Spleen (tissue), 11 donors: ENCODE measurements at regions not wholly inside any gene's neighbourhood (a gene's known extent, or its start where the extent isn't known, plus 50 kb on each side); places are given as distances from the start of the nearest gene placed in this dataset.

Experiments used
- DNase-seq: peaks from one replicate; pipeline ENCODE4 v3.0.0-alpha.2; 2020
- H3K27ac ChIP-seq, 8 donors: fragments of 200-600 bp; sonication (generic) in 7 of 8; 1 replicate in 4 of 8; 2 replicates in 4 of 8; pipeline versions ENCODE4 v1.5.0 to v1.8.0; 2016 to 2021; ENCODE audit warnings: inconsistent platforms in 4 of 8, mild to moderate bottlenecking in 4 of 8, moderate library complexity in 1 of 8
- H3K27me3 ChIP-seq, 7 donors: fragments of 200-600 bp; sonication (generic) in 6 of 7; replicated peaks in 1 of 7; 1 replicate in 4 of 7; 2 replicates in 3 of 7; pipeline versions ENCODE4 v1.5.0 to v1.8.0; 2016 to 2021; ENCODE audit warnings: inconsistent platforms in 3 of 7, mild to moderate bottlenecking in 1 of 7
- H3K36me3 ChIP-seq, 6 donors: fragments of 200-600 bp; sonication (generic) in 5 of 6; 1 replicate in 4 of 6; 2 replicates in 2 of 6; pipeline versions ENCODE4 v1.5.0 to v1.8.0; 2016 to 2021; ENCODE audit warnings: inconsistent platforms in 2 of 6
- H3K4me1 ChIP-seq, 6 donors: fragments of 200-600 bp; sonication (generic) in 5 of 6; 1 replicate in 3 of 6; 2 replicates in 3 of 6; pipeline versions ENCODE4 v1.5.0 to v1.8.0; 2016 to 2021; ENCODE audit warnings: inconsistent platforms in 3 of 6
- H3K4me3 ChIP-seq, 8 donors: fragments of 200-600 bp; sonication (generic) in 7 of 8; 1 replicate in 4 of 8; 2 replicates in 4 of 8; pipeline versions ENCODE4 v1.5.0 to v1.8.0; 2016 to 2021; ENCODE audit warnings: inconsistent platforms in 4 of 8, mild to moderate bottlenecking in 4 of 8, moderate library complexity in 2 of 8
- H3K9me3 ChIP-seq, 8 donors: fragments of 200-600 bp; sonication (generic) in 7 of 8; 1 replicate in 4 of 8; 2 replicates in 4 of 8; pipeline versions ENCODE4 v1.5.0 to v1.8.0; 2016 to 2021; ENCODE audit warnings: inconsistent platforms in 4 of 8
- CTCF ChIP-seq, 11 experiments: fragments of 200-600 bp in 7 of 11; fragments of 450-650 bp in 4 of 11; sonication (generic) in 4 of 11; IDR thresholded peaks in 8 of 11; conservative IDR thresholded peaks in 3 of 11; 1 replicate in 7 of 11; 2 replicates in 4 of 11; pipeline versions ENCODE4 v1.4.0 to v1.8.0; 2016 to 2021; ENCODE audit warnings: antibody characterized with exemption in 11 of 11, inconsistent platforms in 4 of 11, mild to moderate bottlenecking in 1 of 11
- POLR2A ChIP-seq, 3 donors: fragments of 450-650 bp; IDR thresholded peaks; one replicate each; pipeline ENCODE4 v1.5.1; 2017; ENCODE audit warnings: antibody characterized with exemption in 3 of 3, mild to moderate bottlenecking in 1 of 3
- POLR2AphosphoS5 ChIP-seq, 3 donors: sonication (generic); formaldehyde crosslinking; IDR thresholded peaks; one replicate each; pipeline ENCODE4 v1.5.1; 2017; ENCODE audit warnings: antibody characterized with exemption in 3 of 3
- WGBS, 5 donors: extraction: QIAGEN DNeasy Blood & Tissue Kit in 3 of 5; methylation state at CpG; one replicate each; pipeline versions ENCODE4 v1.1.5 to v1.1.7; 2013 to 2018; 5-methylcytosine and 5-hydroxymethylcytosine counted together
- intact Hi-C: fragments of 100-400 bp; cut with DNase I; formaldehyde crosslinking; loops from one replicate; pipeline ENCODE4 v1.15.0; 2023; ENCODE audit warnings: low total_unique reads
- donor health status: healthy with polysubstance abuse.
- donor health status: DM: no; HTN: no; CAD: no; lungs with moderate emphysema.
- donor health status: DM: no; HTN: no; CAD: no.
- donor health status: Bipolar disorder and iron deficiency.
- donor health status: healthy.
- donor health status: DM: no; HTN: no; CAD: no.
- donor health status: DM: yes; HTN: yes; CAD: no.

GRCh38 chr4:110310795-110311194, 112.4 kb upstream of the ELOVL6 start:
- DNase-seq: no peak
- intact Hi-C loops: loop anchor here (10.0 kb wide), 1 partner anchor 204 kb away; no protein-coding TSS in a partner anchor
- Histone ChIP-seq H3K36me3 (no peaks in the 10 kb centered on the region), H3K9me3 (no peaks in the 10 kb centered on the region), H3K4me1 (no peaks in the 10 kb centered on the region), H3K27me3 (peaks cover 0 to 6% (median 0%) of the 10 kb centered on the region in 7 donors), H3K27ac (no peak overlapping the region), H3K4me3 (no peak overlapping the region)
- 24 to 44% (median 32%) methylated on average over 1 of the region's 1 CpG for WGBS, 5 donors
- TF ChIP-seq POLR2A (IDR thresholded peaks at IDR 0.05) (no peak), CTCF (IDR thresholded peaks at IDR 0.05 in 8 of 11, conservative IDR thresholded peaks at IDR 0.05 in 3 of 11) (no peak), POLR2AphosphoS5 (IDR thresholded peaks at IDR 0.05) (no peak)

GRCh38 chr4:110309675-110310074, 111.3 kb upstream of the ELOVL6 start:
- intact Hi-C loops: loop anchor here (10.0 kb wide), 1 partner anchor 205 kb away; no protein-coding TSS in a partner anchor
- no peak for DNase-seq
- H3K9me3 ChIP-seq: no peaks in the 10 kb centered on the region

GRCh38 chr4:110306303-110306702, 107.9 kb upstream of the ELOVL6 start:
- TF ChIP-seq POLR2A (IDR thresholded peaks at IDR 0.05) (no peak), CTCF (IDR thresholded peaks at IDR 0.05 in 8 of 11, conservative IDR thresholded peaks at IDR 0.05 in 3 of 11) (no peak), POLR2AphosphoS5 (IDR thresholded peaks at IDR 0.05) (no peak)
- intact Hi-C loops: no loop called here
- DNase-seq: no peak

More at GRCh38 chr4:110309675-110310074, 111.3 kb upstream of the ELOVL6 start:
- H3K27ac ChIP-seq: no peak overlapping the region
- no peak for TF ChIP-seq POLR2A (IDR thresholded peaks at IDR 0.05)
- no peak for TF ChIP-seq POLR2AphosphoS5 (IDR thresholded peaks at IDR 0.05)
- TF ChIP-seq CTCF (IDR thresholded peaks at IDR 0.05 in 8 of 11, conservative IDR thresholded peaks at IDR 0.05 in 3 of 11): no peak
- H3K4me3 ChIP-seq: no peak overlapping the region
- H3K4me1 ChIP-seq: no peaks in the 10 kb centered on the region
- H3K36me3 ChIP-seq: no peaks in the 10 kb centered on the region
- peaks cover 0 to 6% (median 0%) of the 10 kb centered on the region in 7 donors for H3K27me3 ChIP-seq

GRCh38 chr4:110305455-110305854, 107.0 kb upstream of the ELOVL6 start:
- no peak overlapping the region for H3K4me3 ChIP-seq
- TF ChIP-seq CTCF (IDR thresholded peaks at IDR 0.05 in 8 of 11, conservative IDR thresholded peaks at IDR 0.05 in 3 of 11) (no peak), POLR2AphosphoS5 (IDR thresholded peaks at IDR 0.05) (no peak), POLR2A (IDR thresholded peaks at IDR 0.05) (no peak)
- peaks cover 0 to 6% (median 0%) of the 10 kb centered on the region in 7 donors for H3K27me3 ChIP-seq
- 74 to 93% (median 85%) methylated on average over 4 of the region's 4 CpGs for WGBS, 5 donors
- no peak overlapping the region for H3K27ac ChIP-seq
- intact Hi-C loops: no loop called here
- DNase-seq: no peak
- no peaks in the 10 kb centered on the region for H3K36me3 ChIP-seq
- no peaks in the 10 kb centered on the region for H3K9me3 ChIP-seq
- no peaks in the 10 kb centered on the region for H3K4me1 ChIP-seq

More at GRCh38 chr4:110306303-110306702, 107.9 kb upstream of the ELOVL6 start:
- peaks cover 0 to 6% (median 0%) of the 10 kb centered on the region in 7 donors for H3K27me3 ChIP-seq
- no peak overlapping the region for H3K27ac ChIP-seq
- H3K4me3 ChIP-seq: no peak overlapping the region
- no peaks in the 10 kb centered on the region for H3K4me1 ChIP-seq
- no peaks in the 10 kb centered on the region for H3K36me3 ChIP-seq
- 71 to 88% (median 75%) methylated on average over 2 of the region's 2 CpGs for WGBS, 5 donors
- no peaks in the 10 kb centered on the region for H3K9me3 ChIP-seq
